ENCODE measurements at regions not wholly inside any gene's neighbourhood (a gene's known extent, or its start where the extent isn't known, plus 50 kb on each side); places are given as distances from the start of the nearest gene placed in this dataset.

- DNase-seq (ENCODE audit: low spot score) = no peak
Observed at GRCh38 chr1:94707321-94708298, 112.5 kb upstream of the SLC44A3 start.

DNA sequence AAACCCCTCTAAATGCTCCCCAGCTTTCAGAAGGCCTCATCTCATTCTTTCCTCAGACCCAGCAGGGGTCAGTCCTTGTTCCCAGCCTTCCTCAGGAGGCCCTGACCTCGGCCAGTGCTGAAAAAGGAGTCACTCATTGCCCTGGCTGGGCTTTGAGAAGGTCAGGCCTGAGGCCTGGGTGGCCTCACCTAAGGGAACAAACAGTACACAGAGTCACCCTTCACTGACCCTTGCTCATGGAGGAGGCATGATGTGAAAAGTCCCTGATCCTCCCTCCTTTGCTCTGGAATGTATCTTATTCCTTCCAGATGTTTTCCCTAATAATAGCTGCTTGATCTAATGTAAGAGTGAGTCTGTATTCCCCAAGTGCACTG lies 117.7 kb upstream of the SLC44A3 start:
- DNase-seq (ENCODE audit: low spot score) = no peak

DNA sequence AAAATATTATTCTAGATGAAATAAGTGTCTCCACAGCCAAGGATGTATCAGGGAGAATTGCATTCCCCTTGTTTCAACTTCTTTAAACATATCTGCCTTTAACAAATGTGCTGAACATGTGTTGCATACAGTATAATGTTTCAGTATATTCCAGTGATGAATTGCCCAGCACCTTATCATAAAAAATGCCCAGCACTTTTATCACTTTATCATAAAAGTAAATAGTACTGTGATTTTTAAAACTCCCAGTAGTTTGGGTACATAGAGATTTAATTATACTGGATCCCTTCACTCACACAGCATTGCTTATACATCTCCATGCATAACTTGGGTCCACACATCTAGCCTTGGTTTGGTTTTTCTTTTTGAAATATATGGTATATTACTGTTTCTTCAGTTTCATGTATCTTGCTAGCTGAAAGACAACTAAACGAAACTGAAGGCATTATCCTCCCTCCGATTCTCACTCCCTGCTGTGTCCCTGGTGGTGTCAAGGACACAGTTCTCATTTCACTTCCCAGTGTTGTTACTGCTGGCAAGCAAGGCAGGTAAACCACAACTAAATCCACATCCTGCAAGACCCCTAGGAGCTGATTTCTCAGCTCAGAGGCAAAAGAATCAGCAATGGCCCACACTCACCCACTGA lies 118.2 kb upstream of the SLC44A3 start:
- no peak for DNase-seq (ENCODE audit: low spot score)

DNA sequence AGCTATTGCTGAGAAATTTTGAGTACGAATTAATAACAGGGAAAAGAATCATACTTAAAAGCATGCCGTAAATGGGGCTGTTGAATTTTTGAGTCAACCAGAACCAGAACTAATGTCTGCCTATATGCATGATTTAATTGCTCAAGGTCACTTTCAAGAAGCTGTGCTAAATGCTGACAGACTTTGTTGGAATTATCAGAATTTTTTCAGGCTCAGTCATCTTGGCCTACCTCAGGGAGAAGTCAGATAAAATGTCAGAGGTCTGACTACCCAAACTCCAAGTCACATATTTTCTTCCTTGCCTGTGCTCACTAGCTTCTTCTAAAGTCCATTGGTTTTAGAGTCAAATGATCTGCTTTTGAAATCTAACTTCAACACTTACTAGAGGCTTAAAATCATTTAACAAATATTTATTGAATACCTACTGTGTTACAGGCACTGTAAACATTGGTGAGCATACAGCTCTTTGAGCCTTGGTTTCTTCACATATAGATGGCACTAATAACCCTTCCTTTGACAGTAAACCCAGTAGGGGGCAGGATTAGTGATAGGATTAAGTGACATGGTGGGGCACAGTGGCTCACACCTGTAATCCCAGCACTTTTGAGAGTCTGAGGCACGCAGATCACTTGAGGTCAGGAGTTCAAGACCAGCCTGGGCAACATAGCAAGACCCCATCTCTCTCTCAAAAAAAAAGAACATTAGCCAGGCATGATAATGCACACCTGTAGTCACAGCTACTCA lies 121.2 kb upstream of the SLC44A3 start:
- DNase-seq (ENCODE audit: low spot score) = no peak

- no peak for DNase-seq (ENCODE audit: low spot score)
Observed at GRCh38 chr1:94698356-94698755, 121.8 kb upstream of the SLC44A3 start.

DNA sequence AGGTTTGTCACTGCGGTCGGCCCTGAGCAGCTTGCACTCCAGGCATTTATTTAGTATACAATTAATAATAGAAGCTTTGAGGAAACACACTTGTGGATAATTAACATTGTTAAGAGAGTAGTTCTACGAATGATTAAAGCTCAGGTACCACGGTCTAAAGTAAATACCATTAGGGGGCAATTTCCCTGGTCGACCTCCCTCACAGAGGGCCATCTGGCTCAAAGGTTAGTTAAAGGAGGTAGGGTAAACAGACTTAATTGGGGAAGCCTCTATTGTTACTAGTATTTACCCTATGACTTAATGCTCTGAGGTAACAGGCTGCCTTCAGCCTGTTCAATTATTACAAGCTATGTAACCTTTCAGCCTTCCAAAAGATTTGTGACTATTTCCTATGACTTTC lies 122.3 kb upstream of the SLC44A3 start:
- DNase-seq (ENCODE audit: low spot score) = no peak

GRCh38 chr1:94694226-94694915 lies 125.8 kb upstream of the SLC44A3 start:
- no peak for DNase-seq (ENCODE audit: low spot score)

- DNase-seq (ENCODE audit: low spot score) = no peak
Observed at GRCh38 chr1:94693435-94693834, 126.7 kb upstream of the SLC44A3 start.

DNA sequence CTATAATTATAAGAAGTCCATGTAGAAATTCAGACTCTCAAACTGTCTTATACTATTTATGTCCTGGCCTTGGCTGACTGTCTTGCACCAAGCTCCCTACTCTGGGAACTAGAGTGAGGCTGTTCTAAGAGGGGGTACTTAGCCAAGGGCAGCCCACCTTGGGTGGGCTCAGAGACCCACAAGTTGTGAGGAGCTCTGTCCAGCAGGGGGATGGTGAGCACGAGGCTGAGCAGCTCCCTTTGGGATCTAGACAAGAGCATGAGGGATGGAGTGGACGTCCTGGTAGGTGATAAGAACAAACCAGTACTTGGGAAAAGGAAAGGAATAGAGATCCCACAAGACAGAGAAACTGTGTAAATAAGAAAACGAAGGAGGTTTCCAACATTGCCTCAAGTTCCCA lies 127.1 kb upstream of the SLC44A3 start:
- DNase-seq (ENCODE audit: low spot score) = no peak

GRCh38 chr1:94688646-94689045 lies 131.5 kb upstream of the SLC44A3 start:
- no peak for DNase-seq (ENCODE audit: low spot score)

DNA sequence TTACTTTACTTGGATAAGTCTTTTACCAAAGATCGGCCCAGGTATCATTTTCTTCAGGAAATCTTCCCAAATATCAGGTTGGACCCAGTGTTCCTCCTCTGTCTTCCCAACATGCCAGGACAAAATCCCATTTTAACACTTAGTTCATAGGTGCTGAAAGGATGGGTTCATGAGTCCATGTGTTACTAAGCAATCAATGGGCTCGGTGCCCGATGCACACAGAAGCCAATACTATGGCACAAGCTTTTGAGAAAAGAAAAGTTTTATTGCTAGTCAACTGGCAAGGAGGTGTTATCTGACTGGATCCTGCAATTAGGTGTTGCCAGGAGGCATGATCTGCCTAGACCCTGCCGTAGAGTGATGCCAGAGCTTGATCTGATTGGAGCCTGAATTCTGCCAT lies 133.3 kb upstream of the SLC44A3 start:
- no peak for DNase-seq (ENCODE audit: low spot score)

DNA sequence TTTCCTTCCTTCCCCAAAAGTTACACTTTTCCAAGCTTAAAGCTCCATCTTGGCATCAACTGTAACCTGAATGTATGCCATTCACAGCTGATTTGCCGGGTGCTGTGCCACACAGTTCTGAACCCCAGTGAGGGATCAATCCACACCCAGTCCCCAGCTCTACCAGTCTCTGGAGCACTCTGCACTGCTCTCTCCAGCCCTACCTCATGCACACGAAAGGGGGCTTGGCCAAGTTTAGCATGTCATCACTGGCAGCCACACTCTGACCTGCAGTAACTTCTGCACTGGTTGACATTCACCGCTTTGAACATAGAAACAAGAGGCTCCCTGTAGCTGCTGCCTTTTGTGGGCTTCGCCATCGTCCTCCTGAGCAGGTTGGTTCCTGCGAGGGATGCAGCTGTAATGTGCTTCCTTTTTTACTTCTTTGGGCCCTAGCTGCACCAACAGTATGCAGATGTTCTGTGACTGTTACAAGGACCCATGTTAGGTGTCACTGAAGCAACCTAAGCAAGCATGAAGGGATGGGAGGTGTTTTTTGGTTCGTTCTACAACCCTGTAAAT lies 135.4 kb upstream of the SLC44A3 start:
- DNase-seq (ENCODE audit: low spot score) = no peak

- DNase-seq (ENCODE audit: low spot score) = no peak
Observed at GRCh38 chr1:94683886-94684285, 136.3 kb upstream of the SLC44A3 start.

DNA sequence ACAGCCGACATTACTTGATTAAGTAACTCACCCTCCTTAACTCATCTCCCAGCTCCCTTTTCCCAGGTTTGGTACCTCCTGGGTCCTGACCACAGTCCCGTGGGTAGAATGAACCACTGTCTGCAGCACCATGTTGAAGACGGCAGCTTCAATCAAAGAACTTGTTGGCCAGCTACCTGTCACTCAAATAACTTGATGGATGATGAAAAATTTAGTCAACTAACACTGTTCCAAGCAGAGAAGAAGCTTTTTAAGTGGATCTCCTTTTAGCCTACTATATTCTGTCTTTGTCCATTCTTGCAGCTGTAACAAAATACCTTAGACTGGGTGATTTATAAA lies 138.4 kb upstream of the F3 start:
- no peak for DNase-seq (ENCODE audit: low spot score)

DNA sequence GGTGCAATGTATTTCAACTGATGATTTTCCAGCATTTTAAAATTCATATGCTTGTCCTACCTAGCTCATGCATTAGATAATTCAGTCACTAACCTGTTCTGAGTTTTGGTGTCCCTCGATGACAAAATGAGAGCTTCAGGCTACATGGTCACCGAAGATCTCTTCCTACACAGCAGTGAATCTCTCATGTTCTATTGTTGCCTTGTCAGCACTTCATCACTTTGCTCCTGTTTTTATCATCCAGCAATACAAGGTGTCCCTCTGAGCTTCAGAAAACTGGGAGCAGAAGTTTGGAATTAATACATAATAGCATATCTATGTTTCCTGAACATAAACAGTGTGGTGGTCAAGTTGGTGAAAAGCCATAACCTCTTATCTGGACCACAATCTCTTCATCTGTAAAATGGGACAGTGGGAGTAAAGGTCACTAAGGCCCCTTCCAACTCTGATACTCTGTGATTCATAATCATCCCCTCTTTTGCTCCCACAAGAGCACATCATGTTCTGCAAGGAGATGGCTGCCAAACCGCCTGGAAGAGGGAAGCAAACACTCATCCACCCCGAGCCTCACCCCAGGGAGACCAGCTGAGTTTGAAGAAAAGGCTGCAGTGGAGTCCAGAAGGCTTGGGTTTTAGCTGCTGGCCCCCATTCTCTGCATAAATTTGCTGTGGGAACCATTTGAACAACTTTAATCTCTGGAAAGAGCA lies 137.9 kb upstream of the F3 start:
- DNase-seq (ENCODE audit: low spot score) = no peak

GRCh38 chr1:94678202-94678848 lies 136.8 kb upstream of the F3 start:
- no peak for DNase-seq (ENCODE audit: low spot score)

DNA sequence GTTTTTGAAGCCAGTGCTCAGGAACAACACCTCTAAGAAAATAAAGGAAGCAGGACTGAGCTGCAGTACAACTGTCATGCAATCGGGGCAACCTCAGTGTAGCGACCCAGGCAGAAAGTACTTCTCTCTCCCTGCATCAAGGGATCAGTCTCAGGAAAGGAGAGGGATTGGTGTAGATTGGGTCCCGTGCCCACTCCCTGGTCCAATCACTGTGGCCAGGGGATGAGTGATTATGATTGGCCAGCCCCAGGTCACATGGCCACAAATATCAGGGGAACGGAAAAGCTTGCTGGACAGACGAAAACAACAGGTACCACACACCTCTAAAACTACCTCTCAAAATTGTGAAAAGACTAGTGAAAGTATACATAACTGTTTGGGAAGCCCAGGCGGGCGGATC lies 136.2 kb upstream of the F3 start:
- no peak for DNase-seq (ENCODE audit: low spot score)

GRCh38 chr1:94677087-94677486 lies 135.5 kb upstream of the F3 start:
- DNase-seq (ENCODE audit: low spot score) = no peak

DNA sequence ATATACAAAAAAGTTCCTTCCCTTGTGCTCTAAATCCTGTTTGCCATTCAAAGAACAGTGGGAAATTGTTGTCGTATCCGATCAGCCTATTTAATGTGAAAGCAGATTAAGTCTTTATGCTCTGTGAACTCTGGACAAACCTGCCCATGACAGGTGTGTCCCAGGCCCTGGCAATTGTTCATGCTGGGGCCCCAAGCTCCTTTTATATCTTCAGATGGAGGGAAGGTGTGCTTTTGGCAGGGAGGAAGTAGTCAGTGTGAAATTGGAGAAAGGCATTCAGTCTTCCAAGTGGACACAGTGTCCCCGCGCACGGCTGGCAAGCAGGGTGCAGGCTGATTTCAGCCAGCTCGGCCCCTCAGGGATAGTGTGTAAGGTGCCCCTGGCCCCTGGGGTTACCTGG lies 135.1 kb upstream of the F3 start:
- no peak for DNase-seq (ENCODE audit: low spot score)

GRCh38 chr1:94675373-94675772 lies 133.8 kb upstream of the F3 start:
- DNase-seq (ENCODE audit: low spot score) = no peak

DNA sequence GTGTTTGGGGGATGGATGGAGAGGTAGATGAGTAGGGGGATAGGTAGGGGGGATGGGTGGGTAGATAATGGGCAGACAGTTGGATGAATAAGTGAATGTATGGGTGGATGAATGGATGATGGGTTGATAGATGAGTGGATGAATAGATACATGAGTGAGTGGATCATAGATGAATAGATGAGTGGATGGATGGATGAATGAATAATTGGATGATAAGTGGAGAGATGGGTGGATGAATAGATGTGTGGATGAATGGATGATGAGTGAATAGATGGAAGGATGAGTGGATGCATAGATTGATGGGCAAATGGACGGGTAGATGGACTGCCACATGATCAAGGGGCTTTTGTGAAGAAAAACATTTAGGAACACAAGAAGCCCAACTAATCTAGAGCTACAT lies 133.3 kb upstream of the F3 start:
- DNase-seq (ENCODE audit: low spot score) = no peak

All from globus pallidus (tissue), 1 donor.